ENCODE measurements at regions not wholly inside any gene's neighbourhood (a gene's known extent, or its start where the extent isn't known, plus 50 kb on each side); places are given as distances from the start of the nearest gene placed in this dataset.

GRCh38 chr1:116820369-116820768 lies 66.1 kb downstream of the CD2 start:
- TF ChIP-seq SMAD1 (IDR thresholded peaks at IDR 0.05; ENCODE audit: low read depth, partially characterized antibody) = no peak
- TF ChIP-seq, protein P1, sequence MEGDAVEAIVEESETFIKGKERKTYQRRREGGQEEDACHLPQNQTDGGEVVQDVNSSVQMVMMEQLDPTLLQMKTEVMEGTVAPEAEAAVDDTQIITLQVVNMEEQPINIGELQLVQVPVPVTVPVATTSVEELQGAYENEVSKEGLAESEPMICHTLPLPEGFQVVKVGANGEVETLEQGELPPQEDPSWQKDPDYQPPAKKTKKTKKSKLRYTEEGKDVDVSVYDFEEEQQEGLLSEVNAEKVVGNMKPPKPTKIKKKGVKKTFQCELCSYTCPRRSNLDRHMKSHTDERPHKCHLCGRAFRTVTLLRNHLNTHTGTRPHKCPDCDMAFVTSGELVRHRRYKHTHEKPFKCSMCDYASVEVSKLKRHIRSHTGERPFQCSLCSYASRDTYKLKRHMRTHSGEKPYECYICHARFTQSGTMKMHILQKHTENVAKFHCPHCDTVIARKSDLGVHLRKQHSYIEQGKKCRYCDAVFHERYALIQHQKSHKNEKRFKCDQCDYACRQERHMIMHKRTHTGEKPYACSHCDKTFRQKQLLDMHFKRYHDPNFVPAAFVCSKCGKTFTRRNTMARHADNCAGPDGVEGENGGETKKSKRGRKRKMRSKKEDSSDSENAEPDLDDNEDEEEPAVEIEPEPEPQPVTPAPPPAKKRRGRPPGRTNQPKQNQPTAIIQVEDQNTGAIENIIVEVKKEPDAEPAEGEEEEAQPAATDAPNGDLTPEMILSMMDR (IDR thresholded peaks at IDR 0.05 in 2 of 3, conservative IDR thresholded peaks at IDR 0.05 in 1 of 3; ENCODE audit: control insufficient read depth in 2 of 3, extremely low read depth in 1 of 3, insufficient read depth in 1 of 3, low read depth in 3 of 3, low read length in 3 of 3) = no peak
- TF ChIP-seq POLR2A (IDR thresholded peaks at IDR 0.05; ENCODE audit: low read depth, low read length) = no peak
- no peak for TF ChIP-seq RCOR1 (conservative IDR thresholded peaks at IDR 0.05; ENCODE audit: low read depth, low read length)
- TF ChIP-seq EZH2 (IDR thresholded peaks at IDR 0.05; ENCODE audit: borderline replicate concordance, control insufficient read depth, low read depth, low read length) = no peak
- TF ChIP-seq NFYB (IDR thresholded peaks at IDR 0.05; ENCODE audit: insufficient read depth, low read depth, low read length) = no peak
- no peak for TF ChIP-seq GABPA (IDR thresholded peaks at IDR 0.05; ENCODE audit: low read depth)
- TF ChIP-seq TAF1 (IDR thresholded peaks at IDR 0.05; ENCODE audit: borderline replicate concordance, low read depth, low read length) = no peak
- no peak for TF ChIP-seq ESRRA (IDR thresholded peaks at IDR 0.05; ENCODE audit: low read length)
- TF ChIP-seq JUND (IDR thresholded peaks at IDR 0.05; ENCODE audit: low read depth, low read length) = no peak

All from GM12878 (cell line).